Activated naive CD4-positive, alpha-beta T cell treated with anti-CD3 and anti-CD28 coated beads, Interleukin-2, amount 50 U/mL, for 72 hours (primary cell): ENCODE measurements at regions not wholly inside any gene's neighbourhood (a gene's known extent, or its start where the extent isn't known, plus 50 kb on each side); places are given as distances from the start of the nearest gene placed in this dataset.
"Not testable (repeated sequence)": the region's sequence is repeated elsewhere in the genome, so short reads cannot be mapped to it uniquely, and the experiment has no call there.

ENCODE experiments used
- ATAC-seq, 2 donors: fragments of 150-1000 bp; cut with Tn5 transposase; 2 replicates each; pipeline ENCODE4 v1.10.0; 2021; ENCODE audit warnings: mild to moderate bottlenecking in 2 of 2, moderate library complexity in 2 of 2
- DNase-seq, 2 donors: peaks; one replicate each; pipeline ENCODE4 v3.0.0; 2021 to 2022; ENCODE audit warnings: low spot score in 2 of 2
- H3K27ac Mint-ChIP-seq, 2 donors: one replicate each; pipeline ENCODE4 v1.8.0; 2022; ENCODE audit warnings: mild to moderate bottlenecking in 2 of 2, mixed read lengths in 2 of 2
- H3K36me3 Mint-ChIP-seq, 2 donors: one replicate each; pipeline ENCODE4 v1.8.0; 2022; ENCODE audit warnings: mixed read lengths in 2 of 2
- H3K9me3 Mint-ChIP-seq, 2 donors: one replicate each; pipeline ENCODE4 v1.8.0; 2022; ENCODE audit warnings: mixed read lengths in 2 of 2

GRCh38 chr12:38384816-38385378, 68.3 kb downstream of the ALG10B start:
- no peak for ATAC-seq
- no peak overlapping the region for H3K27ac Mint-ChIP-seq
- H3K9me3 Mint-ChIP-seq, result peaks cover 17 to 29% of the 10 kb centered on the region in 2 donors
- no peak for DNase-seq
- peaks cover 0 to 27% of the 10 kb centered on the region in 2 donors for H3K36me3 Mint-ChIP-seq

GRCh38 chr12:38385486-38385885, 68.9 kb downstream of the ALG10B start:
- H3K9me3 Mint-ChIP-seq, result peaks cover 17 to 29% of the 10 kb centered on the region in 2 donors
- ATAC-seq (no peak), DNase-seq (no peak)
- no peak overlapping the region for H3K27ac Mint-ChIP-seq
- peaks cover 0 to 27% of the 10 kb centered on the region in 2 donors for H3K36me3 Mint-ChIP-seq

GRCh38 chr12:38386205-38386985, 69.8 kb downstream of the ALG10B start:
- ATAC-seq (no peak), DNase-seq (no peak)
- peaks cover 0 to 22% of the 10 kb centered on the region in 2 donors for H3K36me3 Mint-ChIP-seq
- peaks cover 10 to 23% of the 10 kb centered on the region in 2 donors for H3K9me3 Mint-ChIP-seq
- H3K27ac Mint-ChIP-seq, result no peak overlapping the region

- ATAC-seq (no peak), DNase-seq (no peak)
- peaks cover 0 to 11% of the 10 kb centered on the region in 2 donors for H3K9me3 Mint-ChIP-seq
- H3K36me3 Mint-ChIP-seq, result no peaks in the 10 kb centered on the region
- no peak overlapping the region for H3K27ac Mint-ChIP-seq
These were observed 73.0 kb downstream of the ALG10B start for GRCh38 chr12:38389614-38390013.

- no peak for DNase-seq
- Mint-ChIP-seq H3K9me3 (peaks cover 0 to 8% of the 10 kb centered on the region in 2 donors), H3K27ac (no peak overlapping the region), H3K36me3 (no peaks in the 10 kb centered on the region)
- ATAC-seq, result no peak
These were observed 74.4 kb downstream of the ALG10B start for GRCh38 chr12:38391007-38391406.

GRCh38 chr12:38392554-38393144, 76.1 kb downstream of the ALG10B start:
- no peaks in the 10 kb centered on the region for H3K36me3 Mint-ChIP-seq
- H3K9me3 Mint-ChIP-seq, result peaks cover 7 to 18% of the 10 kb centered on the region in 2 donors
- no peak for ATAC-seq
- no peak overlapping the region for H3K27ac Mint-ChIP-seq
- no peak for DNase-seq

- no peak for ATAC-seq
- Mint-ChIP-seq H3K9me3 (peaks cover 13 to 30% of the 10 kb centered on the region in 2 donors), H3K36me3 (no peaks in the 10 kb centered on the region), H3K27ac (no peak overlapping the region)
- no peak for DNase-seq
These were observed 83.2 kb downstream of the ALG10B start for GRCh38 chr12:38399711-38400206.

- DNase-seq, result no peak
These were observed 86.2 kb downstream of the ALG10B start for GRCh38 chr12:38402811-38403210.

GRCh38 chr12:38409511-38409910, 92.9 kb downstream of the ALG10B start:
- Mint-ChIP-seq H3K9me3 (peaks cover 0 to 4% of the 10 kb centered on the region in 2 donors), H3K36me3 (no peaks in the 10 kb centered on the region), H3K27ac (no peak overlapping the region)
- ATAC-seq, result no peak
- no peak for DNase-seq

More at GRCh38 chr12:38402811-38403210, 86.2 kb downstream of the ALG10B start:
- Mint-ChIP-seq H3K36me3 (no peaks in the 10 kb centered on the region), H3K27ac (no peak overlapping the region), H3K9me3 (peaks cover 5 to 22% of the 10 kb centered on the region in 2 donors)
- no peak for ATAC-seq

GRCh38 chr12:38411426-38411825, 94.9 kb downstream of the ALG10B start:
- DNase-seq (no peak), ATAC-seq (no peak)
- H3K27ac Mint-ChIP-seq, result no peak overlapping the region
- no peaks in the 10 kb centered on the region for H3K36me3 Mint-ChIP-seq
- H3K9me3 Mint-ChIP-seq, result peaks cover 0 to 4% of the 10 kb centered on the region in 2 donors

GRCh38 chr12:38411946-38412345, 95.4 kb downstream of the ALG10B start:
- DNase-seq (no peak), ATAC-seq (no peak)
- Mint-ChIP-seq H3K27ac (no peak overlapping the region), H3K36me3 (no peaks in the 10 kb centered on the region), H3K9me3 (peaks cover under 1% of the 10 kb centered on the region in 2 donors)

GRCh38 chr12:38417101-38417500, 100.5 kb downstream of the ALG10B start:
- no peak overlapping the region for H3K27ac Mint-ChIP-seq
- no peaks in the 10 kb centered on the region for H3K36me3 Mint-ChIP-seq
- H3K9me3 Mint-ChIP-seq, result peaks cover 13 to 16% of the 10 kb centered on the region in 2 donors
- DNase-seq (no peak), ATAC-seq (no peak)

GRCh38 chr12:38424436-38424835, 107.9 kb downstream of the ALG10B start:
- Mint-ChIP-seq H3K36me3 (no peaks in the 10 kb centered on the region), H3K27ac (no peak overlapping the region), H3K9me3 (peaks cover 16 to 18% of the 10 kb centered on the region in 2 donors)
- DNase-seq (no peak), ATAC-seq (no peak)

GRCh38 chr12:38427442-38427841, 110.9 kb downstream of the ALG10B start:
- Mint-ChIP-seq H3K9me3 (peaks cover 9 to 11% of the 10 kb centered on the region in 2 donors), H3K27ac (no peak overlapping the region), H3K36me3 (no peaks in the 10 kb centered on the region)
- ATAC-seq (no peak), DNase-seq (no peak)

GRCh38 chr12:38431921-38432320, 115.3 kb downstream of the ALG10B start:
- ATAC-seq, result no peak
- H3K27ac Mint-ChIP-seq, result no peak overlapping the region

GRCh38 chr12:38441871-38442281, 125.3 kb downstream of the ALG10B start:
- ATAC-seq, H3K27ac Mint-ChIP-seq, DNase-seq, H3K36me3 Mint-ChIP-seq: not testable (repeated sequence)
- peaks cover 11 to 24% of the 10 kb centered on the region in 2 donors for H3K9me3 Mint-ChIP-seq

More at GRCh38 chr12:38431921-38432320, 115.3 kb downstream of the ALG10B start:
- Mint-ChIP-seq H3K9me3 (peaks cover 12 to 15% of the 10 kb centered on the region in 2 donors), H3K36me3 (peaks cover 0 to 5% of the 10 kb centered on the region in 2 donors)
- no peak for DNase-seq

- no peak overlapping the region for H3K27ac Mint-ChIP-seq
- no peaks in the 10 kb centered on the region for H3K36me3 Mint-ChIP-seq
- no peak for DNase-seq
- peaks cover 11 to 20% of the 10 kb centered on the region in 2 donors for H3K9me3 Mint-ChIP-seq
- no peak for ATAC-seq
These were observed 128.5 kb downstream of the ALG10B start for GRCh38 chr12:38445040-38445439.
